ENCODE measurements at regions not wholly inside any gene's neighbourhood (a gene's known extent, or its start where the extent isn't known, plus 50 kb on each side); places are given as distances from the start of the nearest gene placed in this dataset.
"Not testable (repeated sequence)": the region's sequence is repeated elsewhere in the genome, so short reads cannot be mapped to it uniquely, and the experiment has no call there.

DNA sequence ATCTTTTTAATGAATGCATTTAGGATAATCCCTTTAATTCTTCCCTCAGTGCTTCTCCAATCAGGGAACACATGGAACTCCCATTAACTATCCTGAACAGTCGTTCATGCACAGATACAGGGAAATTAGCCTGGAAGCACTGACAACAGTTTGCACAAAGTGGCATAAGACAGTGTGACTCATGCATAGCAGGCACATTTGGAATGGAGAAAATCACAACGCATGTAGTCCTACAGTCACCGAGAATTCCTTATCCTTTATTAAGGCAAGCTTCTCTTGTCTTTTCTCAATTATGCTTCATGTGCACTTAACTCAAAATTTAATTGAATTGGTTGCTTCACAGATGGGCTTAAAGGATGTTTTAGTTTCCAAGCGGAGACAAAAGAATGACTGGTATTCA lies 155.0 kb upstream of the CRBN start:
- Histone ChIP-seq H3K27me3 (replicated peaks) (no peaks in the 10 kb centered on the region), H3K9me3 (replicated peaks) (no peaks in the 10 kb centered on the region; the same call in 1 of the 2 replicates), H3K4me3 (no peak overlapping the region), H3K36me3 (no peaks in the 10 kb centered on the region), H3K27ac (no peak overlapping the region), H3K4me1 (replicated peaks) (no peaks in the 10 kb centered on the region)
- DNase-seq (ENCODE audit: low read depth in 1 of 2, low spot score in 2 of 2), result no peak

DNA sequence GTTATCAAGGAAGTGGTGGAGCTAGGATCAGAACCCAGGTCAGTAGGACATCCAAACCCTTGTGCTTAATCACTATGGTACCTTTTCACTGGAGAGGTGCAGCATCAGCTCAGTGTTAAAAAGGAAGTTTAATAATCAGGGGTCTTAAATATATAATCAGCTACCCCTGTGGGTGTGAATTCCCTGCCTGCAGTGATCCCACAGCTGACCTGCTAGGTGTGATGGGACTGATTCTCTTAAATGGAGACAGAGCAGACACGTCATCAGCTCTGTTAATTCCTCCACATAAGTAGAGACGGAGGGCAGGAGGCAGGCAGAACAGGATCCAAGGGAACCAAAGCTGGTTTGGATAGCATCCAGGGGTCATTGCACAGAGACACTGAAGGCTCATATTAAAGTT lies 154.1 kb upstream of the CRBN start:
- H3K36me3 ChIP-seq, result no peaks in the 10 kb centered on the region
- H3K27me3 ChIP-seq (replicated peaks), result no peaks in the 10 kb centered on the region
- H3K4me3 ChIP-seq, result no peak overlapping the region
- no peak overlapping the region for H3K27ac ChIP-seq
- DNase-seq (ENCODE audit: low read depth in 1 of 2, low spot score in 2 of 2), result no peak
- no peaks in the 10 kb centered on the region for H3K4me1 ChIP-seq (replicated peaks)
- no peaks in the 10 kb centered on the region; the same call in 1 of the 2 replicates for H3K9me3 ChIP-seq (replicated peaks)

DNA sequence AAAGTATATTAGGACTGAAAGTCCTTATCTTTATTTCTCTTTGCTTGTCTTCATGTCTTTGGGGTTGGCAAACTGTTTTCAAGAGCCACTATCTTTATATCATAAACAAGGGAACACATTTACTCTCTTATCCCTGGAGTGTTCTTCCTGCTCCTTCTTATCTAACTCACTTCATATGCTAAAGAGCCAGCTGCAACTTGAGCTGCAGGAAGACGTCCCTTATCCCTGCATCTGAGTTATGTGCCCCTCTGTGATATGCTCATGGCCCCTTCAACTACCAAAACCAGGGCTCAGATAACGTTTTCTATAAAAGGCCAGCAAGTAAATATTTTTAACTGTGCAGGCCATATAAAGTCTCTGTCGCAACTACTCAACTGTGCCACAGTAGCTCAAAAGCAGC lies 137.0 kb upstream of the CRBN start:
- H3K4me3 ChIP-seq, result no peak overlapping the region
- H3K27me3 ChIP-seq (replicated peaks), result no peaks in the 10 kb centered on the region
- H3K4me1 ChIP-seq (replicated peaks), result no peaks in the 10 kb centered on the region
- no peak for DNase-seq (ENCODE audit: low read depth in 1 of 2, low spot score in 2 of 2)
- H3K9me3 ChIP-seq (replicated peaks), result no peaks in the 10 kb centered on the region
- H3K36me3 ChIP-seq, result no peaks in the 10 kb centered on the region
- no peak overlapping the region for H3K27ac ChIP-seq

GRCh38 chr3:3315846-3316245 lies 136.4 kb upstream of the CRBN start:
- Histone ChIP-seq H3K36me3 (no peaks in the 10 kb centered on the region), H3K27me3 (replicated peaks) (no peaks in the 10 kb centered on the region), H3K4me1 (replicated peaks) (no peaks in the 10 kb centered on the region), H3K27ac (no peak overlapping the region), H3K4me3 (no peak overlapping the region), H3K9me3 (replicated peaks) (no peaks in the 10 kb centered on the region)
- DNase-seq (ENCODE audit: low read depth in 1 of 2, low spot score in 2 of 2), result no peak

DNA sequence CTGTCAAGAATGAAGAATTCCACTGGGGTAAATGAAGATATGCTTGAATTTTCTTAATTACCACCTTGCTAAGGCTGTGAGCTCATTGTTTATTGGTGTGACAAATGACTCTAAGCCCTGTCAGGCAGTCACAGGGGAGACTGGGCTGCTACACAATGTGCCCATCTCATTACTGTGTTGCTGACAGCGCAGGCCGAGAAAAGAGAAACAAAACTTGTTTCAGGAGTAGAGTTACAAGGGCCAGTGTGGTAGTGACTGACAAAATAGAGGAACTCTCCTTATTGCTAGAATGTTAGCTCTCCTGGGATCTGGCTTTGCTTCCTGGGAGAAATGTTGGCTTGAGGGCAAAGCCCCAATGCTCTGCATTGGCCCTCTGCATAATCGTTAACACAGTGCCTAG lies 130.4 kb upstream of the CRBN start:
- Histone ChIP-seq H3K9me3 (replicated peaks) (no peaks in the 10 kb centered on the region), H3K27ac (no peak overlapping the region), H3K36me3 (no peaks in the 10 kb centered on the region), H3K4me3 (no peak overlapping the region), H3K4me1 (replicated peaks) (no peaks in the 10 kb centered on the region), H3K27me3 (replicated peaks) (no peaks in the 10 kb centered on the region)
- no peak for DNase-seq (ENCODE audit: low read depth in 1 of 2, low spot score in 2 of 2)

GRCh38 chr3:3308809-3309208 lies 129.3 kb upstream of the CRBN start:
- Histone ChIP-seq H3K4me1 (replicated peaks) (no peaks in the 10 kb centered on the region), H3K27ac (no peak overlapping the region), H3K27me3 (replicated peaks) (no peaks in the 10 kb centered on the region), H3K9me3 (replicated peaks) (no peaks in the 10 kb centered on the region), H3K4me3 (no peak overlapping the region), H3K36me3 (no peaks in the 10 kb centered on the region)
- no peak for DNase-seq (ENCODE audit: low read depth in 1 of 2, low spot score in 2 of 2)

GRCh38 chr3:3307491-3307890 lies 128.0 kb upstream of the CRBN start:
- Histone ChIP-seq H3K27ac (no peak overlapping the region), H3K4me3 (no peak overlapping the region), H3K27me3 (replicated peaks) (no peaks in the 10 kb centered on the region), H3K4me1 (replicated peaks) (no peaks in the 10 kb centered on the region), H3K36me3 (no peaks in the 10 kb centered on the region), H3K9me3 (replicated peaks) (no peaks in the 10 kb centered on the region)
- DNase-seq (ENCODE audit: low read depth in 1 of 2, low spot score in 2 of 2), result no peak

DNA sequence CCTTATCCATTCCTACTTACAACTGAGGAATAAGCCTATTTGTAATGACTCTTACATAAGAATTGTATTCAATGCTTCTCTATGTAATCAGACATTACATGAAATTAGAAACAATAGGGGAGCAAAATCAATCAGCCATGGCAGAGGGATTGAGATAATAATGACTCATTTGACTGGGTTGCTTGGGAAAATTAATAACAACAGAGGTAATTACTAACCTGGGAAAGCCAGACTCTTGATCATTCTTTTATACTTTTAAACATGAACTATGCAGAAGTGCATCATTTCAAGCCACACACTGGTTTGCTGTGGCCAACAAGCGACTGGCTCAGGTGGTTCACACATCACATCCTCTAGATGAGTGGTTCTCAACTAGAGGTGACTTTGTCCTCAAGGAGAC lies 126.3 kb upstream of the CRBN start:
- Histone ChIP-seq H3K4me1 (replicated peaks) (no peaks in the 10 kb centered on the region), H3K36me3 (no peaks in the 10 kb centered on the region), H3K27ac (no peak overlapping the region), H3K9me3 (replicated peaks) (no peaks in the 10 kb centered on the region), H3K4me3 (no peak overlapping the region), H3K27me3 (replicated peaks) (no peaks in the 10 kb centered on the region)
- DNase-seq (ENCODE audit: low read depth in 1 of 2, low spot score in 2 of 2), result no peak

GRCh38 chr3:3305084-3305483 lies 125.6 kb upstream of the CRBN start:
- H3K4me3 ChIP-seq, result no peak overlapping the region
- no peaks in the 10 kb centered on the region for H3K4me1 ChIP-seq (replicated peaks)
- no peaks in the 10 kb centered on the region for H3K9me3 ChIP-seq (replicated peaks)
- no peak overlapping the region for H3K27ac ChIP-seq
- no peaks in the 10 kb centered on the region for H3K36me3 ChIP-seq
- no peak for DNase-seq (ENCODE audit: low read depth in 1 of 2, low spot score in 2 of 2)
- no peaks in the 10 kb centered on the region for H3K27me3 ChIP-seq (replicated peaks)

GRCh38 chr3:3303636-3304035 lies 124.1 kb upstream of the CRBN start:
- H3K9me3 ChIP-seq (replicated peaks), result no peaks in the 10 kb centered on the region
- no peak overlapping the region for H3K27ac ChIP-seq
- no peak for DNase-seq (ENCODE audit: low read depth in 1 of 2, low spot score in 2 of 2)
- no peaks in the 10 kb centered on the region for H3K36me3 ChIP-seq
- H3K4me1 ChIP-seq (replicated peaks), result no peaks in the 10 kb centered on the region
- no peaks in the 10 kb centered on the region for H3K27me3 ChIP-seq (replicated peaks)
- H3K4me3 ChIP-seq, result no peak overlapping the region

- no peak overlapping the region for H3K4me3 ChIP-seq
- H3K4me1 ChIP-seq (replicated peaks), result no peaks in the 10 kb centered on the region
- DNase-seq (ENCODE audit: low read depth in 1 of 2, low spot score in 2 of 2), result no peak
Measured at GRCh38 chr3:3302964-3303363, 123.5 kb upstream of the CRBN start.

DNA sequence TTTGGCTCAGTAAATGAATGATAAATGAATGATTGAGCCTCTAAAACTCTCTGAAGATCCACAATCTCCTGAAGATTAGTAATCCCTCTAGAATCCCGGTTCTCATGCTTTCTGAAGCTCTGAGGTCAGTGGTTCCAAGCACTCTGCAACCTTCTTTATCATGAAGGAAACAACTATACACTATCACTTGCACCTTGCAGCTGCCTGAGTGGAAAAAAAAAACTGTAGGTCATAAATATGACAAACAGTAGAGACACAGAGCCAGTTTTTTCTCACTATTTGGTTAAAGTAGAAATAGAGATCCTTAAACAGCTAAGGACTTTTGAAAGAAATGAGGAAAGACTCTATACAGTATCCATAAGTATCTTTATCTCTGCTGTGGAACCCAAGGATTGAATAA lies 122.0 kb upstream of the CRBN start:
- H3K36me3 ChIP-seq, result no peaks in the 10 kb centered on the region
- H3K27me3 ChIP-seq (replicated peaks), result no peaks in the 10 kb centered on the region
- H3K4me3 ChIP-seq, result no peak overlapping the region
- no peak for DNase-seq (ENCODE audit: low read depth in 1 of 2, low spot score in 2 of 2)
- no peaks in the 10 kb centered on the region for H3K9me3 ChIP-seq (replicated peaks)
- H3K27ac ChIP-seq, result no peak overlapping the region
- no peaks in the 10 kb centered on the region for H3K4me1 ChIP-seq (replicated peaks)

More at GRCh38 chr3:3302964-3303363, 123.5 kb upstream of the CRBN start:
- no peaks in the 10 kb centered on the region for H3K9me3 ChIP-seq (replicated peaks)
- H3K27me3 ChIP-seq (replicated peaks), result no peaks in the 10 kb centered on the region
- H3K27ac ChIP-seq, result no peak overlapping the region
- no peaks in the 10 kb centered on the region for H3K36me3 ChIP-seq

- Histone ChIP-seq H3K27ac (no peak overlapping the region), H3K27me3 (replicated peaks) (no peaks in the 10 kb centered on the region), H3K4me3 (no peak overlapping the region), H3K4me1 (replicated peaks) (no peaks in the 10 kb centered on the region), H3K36me3 (no peaks in the 10 kb centered on the region), H3K9me3 (replicated peaks) (no peaks in the 10 kb centered on the region)
- DNase-seq (ENCODE audit: low read depth in 1 of 2, low spot score in 2 of 2), result no peak
Measured at GRCh38 chr3:3296979-3297381, 117.5 kb upstream of the CRBN start.

- H3K27ac ChIP-seq, result no peak overlapping the region
- no peaks in the 10 kb centered on the region for H3K9me3 ChIP-seq (replicated peaks)
- H3K36me3 ChIP-seq, result no peaks in the 10 kb centered on the region
- no peaks in the 10 kb centered on the region for H3K4me1 ChIP-seq (replicated peaks)
- no peak overlapping the region for H3K4me3 ChIP-seq
- DNase-seq (ENCODE audit: low read depth in 1 of 2, low spot score in 2 of 2), result no peak
- no peaks in the 10 kb centered on the region for H3K27me3 ChIP-seq (replicated peaks)
Measured at GRCh38 chr3:3295586-3295985, 116.1 kb upstream of the CRBN start.

DNA sequence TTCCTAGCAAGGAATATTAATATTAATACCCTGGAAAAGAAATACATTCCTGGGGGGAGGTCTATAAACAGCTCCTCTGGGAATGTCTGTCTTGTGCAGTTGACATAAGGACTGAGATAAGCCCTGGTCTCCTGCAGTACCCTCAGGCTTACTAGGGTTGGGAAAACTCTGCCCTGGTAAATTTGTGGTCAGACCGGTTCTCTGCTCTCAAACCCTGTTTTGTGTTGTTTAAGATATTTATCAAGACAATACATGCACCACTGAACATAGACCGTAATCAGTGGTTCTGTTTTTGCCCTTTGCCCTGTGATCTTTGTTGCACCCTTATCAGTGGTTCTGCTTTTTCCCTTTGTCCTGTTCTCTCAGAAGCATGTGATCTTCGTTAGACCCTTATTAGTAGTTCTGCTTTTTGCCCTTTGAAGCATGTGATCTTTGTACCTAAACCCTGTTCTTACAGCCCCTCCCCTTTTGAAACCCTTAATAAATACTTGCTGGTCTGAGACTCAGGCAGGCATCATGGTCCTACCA lies 112.3 kb upstream of the CRBN start:
- H3K4me3 ChIP-seq; H3K9me3 ChIP-seq (replicated peaks); DNase-seq (ENCODE audit: low read depth in 1 of 2, low spot score in 2 of 2); H3K27ac ChIP-seq; H3K27me3 ChIP-seq (replicated peaks); H3K36me3 ChIP-seq; H3K4me1 ChIP-seq (replicated peaks): not testable (repeated sequence)
